GM18498 (cell line): ENCODE measurements at regions not wholly inside any gene's neighbourhood (a gene's known extent, or its start where the extent isn't known, plus 50 kb on each side); places are given as distances from the start of the nearest gene placed in this dataset.

Source experiments
- ATAC-seq: cut with Tn5 transposase; IDR thresholded peaks from one replicate; pipeline ENCODE4 v1.9.1; 2021; ENCODE audit warnings: mild to moderate bottlenecking, moderate library complexity; ENCODE audit not compliant: unreplicated experiment

GRCh38 chrX:36913551-36913950 is 94.6 kb upstream of the FAM47C start:
- ATAC-seq: no peak

GRCh38 chrX:36916941-36917340 is 91.2 kb upstream of the FAM47C start:
- no peak for ATAC-seq

- no peak for ATAC-seq
Observed at GRCh38 chrX:36927712-36928111, 80.5 kb upstream of the FAM47C start.

GRCh38 chrX:36930491-36930890 is 77.7 kb upstream of the FAM47C start:
- no peak for ATAC-seq

- ATAC-seq: no peak
Observed at GRCh38 chrX:36947214-36947613, 61.0 kb upstream of the FAM47C start.

- no peak for ATAC-seq
Observed at GRCh38 chrX:36950495-36951253, 57.5 kb upstream of the FAM47C start.

GRCh38 chrX:36957425-36958328 is 50.5 kb upstream of the FAM47C start:
- no peak for ATAC-seq
